ENCODE measurements at regions not wholly inside any gene's neighbourhood (a gene's known extent, or its start where the extent isn't known, plus 50 kb on each side); places are given as distances from the start of the nearest gene placed in this dataset.
"Not testable (repeated sequence)": the region's sequence is repeated elsewhere in the genome, so short reads cannot be mapped to it uniquely, and the experiment has no call there.

GRCh38 chr21:10270211-10270610 is 251.2 kb upstream of the TPTE start:
- peak; percentile 56 for DNase-seq (ENCODE audit: low spot score)

- not testable (repeated sequence) for DNase-seq (ENCODE audit: low spot score)
Measured at GRCh38 chr21:10271666-10272207, 249.6 kb upstream of the TPTE start.

- DNase-seq (ENCODE audit: low spot score): peak; percentile 34
Measured at GRCh38 chr21:10272216-10272615, 249.2 kb upstream of the TPTE start.

GRCh38 chr21:10273196-10273595 is 248.2 kb upstream of the TPTE start:
- DNase-seq (ENCODE audit: low spot score): no peak

GRCh38 chr21:10273794-10274338 is 247.5 kb upstream of the TPTE start:
- not testable (repeated sequence) for DNase-seq (ENCODE audit: low spot score)
